H1 (cell line): ENCODE measurements at regions not wholly inside any gene's neighbourhood (a gene's known extent, or its start where the extent isn't known, plus 50 kb on each side); places are given as distances from the start of the nearest gene placed in this dataset.

Experiments
- BACH1 ChIP-seq: IDR thresholded peaks from 2 replicates; pipeline ENCODE4 v1.6.1; 2012; ENCODE audit warnings: low read length, improper control_type of control experiment
- CHD1 ChIP-seq: IDR thresholded peaks from 2 replicates; pipeline ENCODE4 v1.6.1; 2012; ENCODE audit warnings: low read depth, low read length, improper control_type of control experiment
- CHD7 ChIP-seq: fragments of 300-600 bp; sonication (generic); IDR thresholded peaks from 2 replicates; pipeline ENCODE4 v1.7.1; 2012; ENCODE audit warnings: low read length, moderate library complexity, mild to moderate bottlenecking, inconsistent platforms; ENCODE audit not compliant: insufficient replicate concordance
- CTCF ChIP-seq, 3 experiments: IDR thresholded peaks; 1 replicate in 2 of 3; 2 replicates in 1 of 3; pipeline versions ENCODE4 v1.5.1 to v1.6.1; 2011; ENCODE audit warnings: low read length in 3 of 3, mild to moderate bottlenecking in 3 of 3, inconsistent platforms in 2 of 3, low read depth in 1 of 3, moderate library complexity in 1 of 3; ENCODE audit not compliant: insufficient read depth in 1 of 3; ENCODE audit errors: control extremely low read depth in 1 of 3
- FOSL1 ChIP-seq: IDR thresholded peaks from 2 replicates; pipeline ENCODE4 v1.6.1; 2011; ENCODE audit warnings: mild to moderate bottlenecking, low read depth, low read length, moderate library complexity; ENCODE audit not compliant: insufficient read depth
- HDAC2 ChIP-seq, 2 experiments: fragments of 300-600 bp in 1 of 2; sonication (generic) in 1 of 2; IDR thresholded peaks; 2 replicates each; pipeline ENCODE4 v1.6.1; 2011 to 2012; ENCODE audit warnings: low read depth in 2 of 2, low read length in 2 of 2, mild to moderate bottlenecking in 2 of 2, moderate library complexity in 2 of 2, borderline replicate concordance in 1 of 2, inconsistent platforms in 1 of 2
- SUZ12 ChIP-seq: fragments of 200-600 bp; sonication (generic); IDR thresholded peaks from 2 replicates; pipeline ENCODE4 v1.6.1; 2012; ENCODE audit warnings: mild to moderate bottlenecking, inconsistent platforms, low read length, moderate library complexity, mixed read lengths
- YY1 ChIP-seq: IDR thresholded peaks from 2 replicates; pipeline ENCODE4 v1.6.1; 2011; ENCODE audit warnings: low read depth, mild to moderate bottlenecking, low read length

- TF ChIP-seq CHD7 (no peak), YY1 (no peak), HDAC2 (IDR thresholded peaks at IDR 0.05; ENCODE audit: borderline replicate concordance in 1 of 2, low read depth in 2 of 2, low read length in 2 of 2) (no peak), CTCF (IDR thresholded peaks at IDR 0.05; ENCODE audit: control extremely low read depth in 1 of 3, insufficient read depth in 1 of 3, low read depth in 1 of 3, low read length in 3 of 3) (no peak), CHD1 (no peak), FOSL1 (no peak), BACH1 (no peak), SUZ12 (no peak)
- TF ChIP-seq, all 59 proteins: peak for 0
Measured at GRCh38 chr5:77832166-77832770, 56.1 kb upstream of the TBCA start (continued).
